Epithelial cell of proximal tubule (primary cell): ENCODE measurements at regions not wholly inside any gene's neighbourhood (a gene's known extent, or its start where the extent isn't known, plus 50 kb on each side); places are given as distances from the start of the nearest gene placed in this dataset.

Experiments
- DNase-seq: peaks from one replicate; pipeline ENCODE4 v3.0.0-alpha.2; 2011; ENCODE audit warnings: low read depth
- H3K4me3 ChIP-seq: 2 replicates; pipeline ENCODE4 v1.5.1; 2011; ENCODE audit warnings: low read depth, mild to moderate bottlenecking, low read length
- CTCF ChIP-seq: conservative IDR thresholded peaks from 2 replicates; pipeline ENCODE4 v1.5.1; 2012; ENCODE audit warnings: low read depth, mild to moderate bottlenecking, low read length

GRCh38 chr12:88300931-88301330 lies 158.8 kb downstream of the TMTC3 start:
- no peak for TF ChIP-seq CTCF

GRCh38 chr12:88303335-88303734 lies 161.2 kb downstream of the TMTC3 start:
- no peak for DNase-seq
- H3K4me3 ChIP-seq = no peak overlapping the region
- no peak for TF ChIP-seq CTCF

More at GRCh38 chr12:88300931-88301330, 158.8 kb downstream of the TMTC3 start:
- no peak overlapping the region for H3K4me3 ChIP-seq
- DNase-seq = no peak

- DNase-seq = no peak
- TF ChIP-seq CTCF = no peak
Observed at GRCh38 chr12:88305254-88305890, 163.3 kb downstream of the TMTC3 start.

GRCh38 chr12:88306471-88307069 lies 164.5 kb downstream of the TMTC3 start:
- DNase-seq = no peak
- no peak overlapping the region for H3K4me3 ChIP-seq
- no peak for TF ChIP-seq CTCF

More at GRCh38 chr12:88305254-88305890, 163.3 kb downstream of the TMTC3 start:
- H3K4me3 ChIP-seq = no peak overlapping the region

DNA sequence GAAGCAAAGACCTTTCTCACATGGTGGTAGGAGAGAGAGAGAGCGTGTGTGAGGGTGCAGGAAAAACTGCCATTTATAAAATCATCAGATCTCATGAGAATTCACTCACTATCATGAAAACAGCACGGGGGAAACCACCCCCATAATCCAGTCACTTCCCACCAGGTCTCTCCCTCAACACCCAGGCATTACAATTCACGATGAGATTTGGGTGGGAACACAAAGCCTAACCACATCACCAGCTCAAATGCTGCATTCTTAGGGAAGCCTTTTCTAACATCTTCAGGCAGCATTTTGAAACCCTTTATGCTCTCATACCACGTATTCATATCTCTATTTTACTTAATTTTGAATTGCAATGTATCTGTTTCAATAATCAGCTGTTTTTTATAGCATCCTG lies 165.9 kb downstream of the TMTC3 start:
- TF ChIP-seq CTCF = no peak
- no peak for DNase-seq
- H3K4me3 ChIP-seq = no peak overlapping the region

- no peak for DNase-seq
- no peak for TF ChIP-seq CTCF
- H3K4me3 ChIP-seq = no peak overlapping the region
Observed at GRCh38 chr12:88308825-88309224, 166.7 kb downstream of the TMTC3 start.

DNA sequence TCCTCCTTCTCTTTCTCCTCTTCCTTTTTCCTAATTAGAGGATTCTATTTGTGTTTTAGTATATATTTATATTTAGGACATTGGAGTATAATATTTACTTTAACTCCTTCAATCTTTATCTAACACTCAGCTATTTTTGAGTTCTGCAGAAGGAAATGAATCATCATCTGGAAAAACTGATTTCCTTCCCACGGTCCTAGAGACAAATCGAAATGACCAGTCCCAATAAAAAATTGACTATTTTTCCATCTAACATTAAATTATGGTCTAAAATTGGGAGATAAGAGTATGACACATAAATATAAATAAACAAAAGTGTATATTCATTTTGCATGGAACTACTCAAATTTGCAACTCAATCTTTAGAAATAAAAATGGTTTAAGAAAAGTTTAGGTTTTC lies 167.4 kb downstream of the TMTC3 start:
- DNase-seq = no peak
- no peak overlapping the region for H3K4me3 ChIP-seq
- TF ChIP-seq CTCF = no peak
